ENCODE measurements at regions not wholly inside any gene's neighbourhood (a gene's known extent, or its start where the extent isn't known, plus 50 kb on each side); places are given as distances from the start of the nearest gene placed in this dataset.

- DNase-seq (ENCODE audit: low read depth, low spot score) (no peak), FAIRE-seq (no peak)
- H3K9me3 ChIP-seq (replicated peaks; ENCODE audit: control insufficient read depth, insufficient read depth, low read length) = peaks cover 2% of the 10 kb centered on the region
- H3K27ac ChIP-seq (ENCODE audit: insufficient read depth, low read depth, low read length) = no peak overlapping the region
- dilution Hi-C loops (cut with MboI; ENCODE audit: extremely low pct_ligation_motif_present, low sequenced_read_pairs) = no loop called here
- no peak overlapping the region for H3K4me3 ChIP-seq (replicated peaks in 1 of 3; ENCODE audit: insufficient read depth in 1 of 3, low read depth in 1 of 3, low read length in 3 of 3)
- intact Hi-C loops (cut with micrococcal nuclease) = no loop called here
- no peaks in the 10 kb centered on the region for H3K27me3 ChIP-seq (ENCODE audit: control insufficient read depth in 2 of 2, insufficient read depth in 2 of 2, low read length in 2 of 2)
- no TSS peak for BruUV-seq (replicated peaks)
- POLR2A ChIA-PET = no interaction called here
- no peaks in the 10 kb centered on the region for H3K36me3 ChIP-seq (ENCODE audit: control insufficient read depth in 2 of 2, extremely low read depth in 1 of 2, insufficient read depth in 2 of 2, low read length in 2 of 2)
- no peaks in the 10 kb centered on the region for H4K20me1 ChIP-seq (replicated peaks; ENCODE audit: control insufficient read depth, extremely low read depth, insufficient read depth, low read length)
- no peak overlapping the region for H3K4me2 ChIP-seq (ENCODE audit: insufficient read depth, low read length)
- no peaks in the 10 kb centered on the region for H3K4me1 ChIP-seq (ENCODE audit: control insufficient read depth, extremely low read depth, insufficient read depth, low read length)
- no peak overlapping the region for H2AFZ ChIP-seq (ENCODE audit: low read depth, low read length)
- H3K9me1 ChIP-seq (replicated peaks; ENCODE audit: control insufficient read depth, extremely low read depth, insufficient read depth, low read length) = no peaks in the 10 kb centered on the region
- H3K79me2 ChIP-seq (ENCODE audit: control insufficient read depth, insufficient read depth, low read length) = no peaks in the 10 kb centered on the region
- no peak for TF ChIP-seq CTCF (IDR thresholded peaks at IDR 0.05; ENCODE audit: extremely low read depth in 1 of 2, insufficient read depth in 1 of 2, low read depth in 1 of 2, low read length in 2 of 2)
- no peak for TF ChIP-seq POLR2AphosphoS5 (IDR thresholded peaks at IDR 0.05; ENCODE audit: insufficient read depth, low read depth, low read length)
- CTCF ChIA-PET = interaction anchor here (1.0 kb wide), 1 partner anchor 11 kb away, joined by 3 read pairs; no protein-coding TSS in a partner anchor
- H3K9ac ChIP-seq (replicated peaks; ENCODE audit: extremely low read depth, insufficient read depth, low read length) = no peak overlapping the region
Measured at GRCh38 chr21:24353492-24353891, 1253.8 kb downstream of the MRPL39 start.

GRCh38 chr21:24339406-24339805 is 1267.9 kb downstream of the MRPL39 start:
- Histone ChIP-seq H3K4me3 (replicated peaks in 1 of 3; ENCODE audit: insufficient read depth in 1 of 3, low read depth in 1 of 3, low read length in 3 of 3) (no peak overlapping the region), H3K4me1 (ENCODE audit: control insufficient read depth, extremely low read depth, insufficient read depth, low read length) (no peaks in the 10 kb centered on the region), H3K27me3 (ENCODE audit: control insufficient read depth in 2 of 2, insufficient read depth in 2 of 2, low read length in 2 of 2) (no peaks in the 10 kb centered on the region), H4K20me1 (replicated peaks; ENCODE audit: control insufficient read depth, extremely low read depth, insufficient read depth, low read length) (no peaks in the 10 kb centered on the region), H3K9me3 (replicated peaks; ENCODE audit: control insufficient read depth, insufficient read depth, low read length) (peaks cover 2% of the 10 kb centered on the region), H3K9ac (replicated peaks; ENCODE audit: extremely low read depth, insufficient read depth, low read length) (no peak overlapping the region), H3K27ac (ENCODE audit: insufficient read depth, low read depth, low read length) (no peak overlapping the region), H3K9me1 (replicated peaks; ENCODE audit: control insufficient read depth, extremely low read depth, insufficient read depth, low read length) (no peaks in the 10 kb centered on the region), H3K36me3 (ENCODE audit: control insufficient read depth in 2 of 2, extremely low read depth in 1 of 2, insufficient read depth in 2 of 2, low read length in 2 of 2) (no peaks in the 10 kb centered on the region), H3K79me2 (ENCODE audit: control insufficient read depth, insufficient read depth, low read length) (no peaks in the 10 kb centered on the region), H3K4me2 (ENCODE audit: insufficient read depth, low read length) (no peak overlapping the region), H2AFZ (ENCODE audit: low read depth, low read length) (no peak overlapping the region)
- FAIRE-seq (no peak), DNase-seq (ENCODE audit: low read depth, low spot score) (no peak)
- intact Hi-C loops (cut with micrococcal nuclease) (no loop called here), dilution Hi-C loops (cut with MboI; ENCODE audit: extremely low pct_ligation_motif_present, low sequenced_read_pairs) (no loop called here)
- no TSS peak for BruUV-seq (replicated peaks)
- TF ChIP-seq POLR2AphosphoS5 (IDR thresholded peaks at IDR 0.05; ENCODE audit: insufficient read depth, low read depth, low read length) (no peak), CTCF (IDR thresholded peaks at IDR 0.05; ENCODE audit: extremely low read depth in 1 of 2, insufficient read depth in 1 of 2, low read depth in 1 of 2, low read length in 2 of 2) (no peak), EZH2 (IDR thresholded peaks at IDR 0.05; ENCODE audit: borderline replicate concordance, low read depth, low read length, severe bottlenecking) (no peak), FOS (IDR thresholded peaks at IDR 0.05; ENCODE audit: borderline replicate concordance, insufficient read depth, low read length) (no peak), MYC (IDR thresholded peaks at IDR 0.05; ENCODE audit: low read depth, low read length) (no peak), GATA2 (IDR thresholded peaks at IDR 0.05; ENCODE audit: insufficient read depth, insufficient read length, low read depth, low read length) (no peak), JUN (IDR thresholded peaks at IDR 0.05; ENCODE audit: borderline replicate concordance, insufficient read depth, insufficient read length, low read depth) (no peak), POLR2A (IDR thresholded peaks at IDR 0.05; ENCODE audit: low read depth, low read length) (no peak)
- TF ChIP-seq, protein P1, sequence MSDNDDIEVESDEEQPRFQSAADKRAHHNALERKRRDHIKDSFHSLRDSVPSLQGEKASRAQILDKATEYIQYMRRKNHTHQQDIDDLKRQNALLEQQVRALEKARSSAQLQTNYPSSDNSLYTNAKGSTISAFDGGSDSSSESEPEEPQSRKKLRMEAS (IDR thresholded peaks at IDR 0.05; ENCODE audit: insufficient read depth, insufficient read length) = no peak
- CTCF ChIA-PET = no interaction called here
- POLR2A ChIA-PET = no interaction called here

Measured in endothelial cell of umbilical vein (primary cell).